Raji (cell line): ENCODE measurements at regions not wholly inside any gene's neighbourhood (a gene's known extent, or its start where the extent isn't known, plus 50 kb on each side); places are given as distances from the start of the nearest gene placed in this dataset.

Source experiments
- POLR2A ChIP-seq: IDR thresholded peaks from 2 replicates; pipeline ENCODE4 v1.6.1; 2011; ENCODE audit warnings: low read depth, low read length, control low read depth; ENCODE audit not compliant: insufficient read depth

- no peak for TF ChIP-seq POLR2A
These were observed 626.6 kb upstream of the SOX9 start for GRCh38 chr17:71494062-71494855.

GRCh38 chr17:71495420-71495819 lies 625.4 kb upstream of the SOX9 start:
- TF ChIP-seq POLR2A, result no peak

- no peak for TF ChIP-seq POLR2A
These were observed 624.3 kb upstream of the SOX9 start for GRCh38 chr17:71496552-71496951.

- no peak for TF ChIP-seq POLR2A
These were observed 619.9 kb upstream of the SOX9 start for GRCh38 chr17:71500761-71501555.

- TF ChIP-seq POLR2A, result no peak
These were observed 619.1 kb upstream of the SOX9 start for GRCh38 chr17:71501711-71502110.

GRCh38 chr17:71502443-71502842 lies 618.4 kb upstream of the SOX9 start:
- TF ChIP-seq POLR2A, result no peak

GRCh38 chr17:71503710-71504465 lies 616.9 kb upstream of the SOX9 start:
- TF ChIP-seq POLR2A, result no peak

GRCh38 chr17:71505200-71505599 lies 615.6 kb upstream of the SOX9 start:
- TF ChIP-seq POLR2A, result no peak

GRCh38 chr17:71505981-71506380 lies 614.8 kb upstream of the SOX9 start:
- no peak for TF ChIP-seq POLR2A

- no peak for TF ChIP-seq POLR2A
These were observed 609.4 kb upstream of the SOX9 start for GRCh38 chr17:71511266-71511995.

- no peak for TF ChIP-seq POLR2A
These were observed 604.7 kb upstream of the SOX9 start for GRCh38 chr17:71516149-71516548.

GRCh38 chr17:71519285-71519684 lies 601.5 kb upstream of the SOX9 start:
- TF ChIP-seq POLR2A, result no peak

GRCh38 chr17:71521724-71522123 lies 599.1 kb upstream of the SOX9 start:
- TF ChIP-seq POLR2A, result no peak

- TF ChIP-seq POLR2A, result no peak
These were observed 598.4 kb upstream of the SOX9 start for GRCh38 chr17:71522383-71522782.

- no peak for TF ChIP-seq POLR2A
These were observed 593.5 kb upstream of the SOX9 start for GRCh38 chr17:71527311-71527710.
